IMR-90 (cell line): ENCODE measurements at regions not wholly inside any gene's neighbourhood (a gene's known extent, or its start where the extent isn't known, plus 50 kb on each side); places are given as distances from the start of the nearest gene placed in this dataset.

Experiments used
- BHLHE40 ChIP-seq: fragments of 150-350 bp; IDR thresholded peaks from 2 replicates; pipeline ENCODE4 v1.6.1; 2016; ENCODE audit warnings: mild to moderate bottlenecking, low read depth, low read length
- CHD1 ChIP-seq: IDR thresholded peaks from 2 replicates; pipeline ENCODE4 v1.6.1; 2012; ENCODE audit warnings: low read depth, low read length, improper control_type of control experiment
- FOS ChIP-seq: fragments of 150-350 bp; IDR thresholded peaks from 2 replicates; pipeline ENCODE4 v1.6.1; 2016; ENCODE audit warnings: low read depth, low read length
- NFE2L2 ChIP-seq: fragments of 150-350 bp; IDR thresholded peaks from 2 replicates; pipeline ENCODE4 v1.6.1; 2016; ENCODE audit warnings: low read depth, mild to moderate bottlenecking, low read length
- POLR2A ChIP-seq: IDR thresholded peaks from 2 replicates; pipeline ENCODE4 v1.6.1; 2012; ENCODE audit warnings: mild to moderate bottlenecking, low read depth, low read length
- RAD21 ChIP-seq: IDR thresholded peaks from 2 replicates; pipeline ENCODE4 v1.6.1; 2012; ENCODE audit warnings: low read length, improper control_type of control experiment
- RCOR1 ChIP-seq: IDR thresholded peaks from 2 replicates; pipeline ENCODE4 v1.6.1; 2012; ENCODE audit warnings: mild to moderate bottlenecking, low read length, improper control_type of control experiment; ENCODE audit not compliant: insufficient replicate concordance
- SMC3 ChIP-seq: fragments of 150-350 bp; IDR thresholded peaks from 2 replicates; pipeline ENCODE4 v1.6.1; 2016; ENCODE audit warnings: low read depth, mild to moderate bottlenecking, antibody characterized with exemption, low read length, moderate library complexity
- TF ChIP-seq, protein P1 (sequence below): conservative IDR thresholded peaks from 2 replicates; pipeline ENCODE4 v1.5.1; 2012; ENCODE audit warnings: mild to moderate bottlenecking, low read depth, low read length, improper control_type of control experiment

DNA sequence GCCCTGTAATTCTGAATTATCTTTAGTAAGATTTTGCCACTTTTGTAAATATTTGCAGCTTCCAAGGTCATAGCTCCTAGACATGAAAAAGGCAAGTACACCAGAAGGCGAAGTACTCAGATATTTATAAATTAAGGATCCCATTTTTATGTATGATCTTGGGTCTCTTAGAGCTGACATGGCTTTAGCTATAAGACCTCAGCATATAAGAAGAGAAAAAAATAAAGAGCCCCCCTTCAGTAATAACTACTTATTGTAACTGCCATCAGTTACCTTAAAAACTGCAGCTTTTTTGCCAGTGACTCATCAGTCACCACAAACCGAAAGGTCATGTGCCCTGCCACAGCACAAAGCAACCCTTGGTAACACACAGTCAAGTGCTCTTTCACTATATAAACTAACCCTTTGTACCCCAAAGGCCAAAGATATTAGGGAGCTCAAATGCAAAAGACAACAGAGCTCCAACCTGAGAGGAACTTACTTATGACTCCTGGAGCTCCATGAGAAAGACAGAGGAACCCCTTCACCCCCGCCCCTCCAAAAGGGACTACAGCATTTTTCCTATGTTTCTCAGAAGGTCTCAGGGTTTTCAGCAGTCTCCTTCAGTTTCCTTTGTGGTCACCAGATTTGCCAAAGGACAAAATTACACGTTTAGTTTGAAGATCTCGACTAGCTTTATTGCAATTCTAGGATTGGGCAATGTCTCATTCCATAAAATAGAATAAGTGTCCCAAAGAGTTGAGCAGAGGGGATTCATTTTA, 219.8 kb upstream of the DUSP10 start:
- no peak for TF ChIP-seq POLR2A
- TF ChIP-seq, protein P1, sequence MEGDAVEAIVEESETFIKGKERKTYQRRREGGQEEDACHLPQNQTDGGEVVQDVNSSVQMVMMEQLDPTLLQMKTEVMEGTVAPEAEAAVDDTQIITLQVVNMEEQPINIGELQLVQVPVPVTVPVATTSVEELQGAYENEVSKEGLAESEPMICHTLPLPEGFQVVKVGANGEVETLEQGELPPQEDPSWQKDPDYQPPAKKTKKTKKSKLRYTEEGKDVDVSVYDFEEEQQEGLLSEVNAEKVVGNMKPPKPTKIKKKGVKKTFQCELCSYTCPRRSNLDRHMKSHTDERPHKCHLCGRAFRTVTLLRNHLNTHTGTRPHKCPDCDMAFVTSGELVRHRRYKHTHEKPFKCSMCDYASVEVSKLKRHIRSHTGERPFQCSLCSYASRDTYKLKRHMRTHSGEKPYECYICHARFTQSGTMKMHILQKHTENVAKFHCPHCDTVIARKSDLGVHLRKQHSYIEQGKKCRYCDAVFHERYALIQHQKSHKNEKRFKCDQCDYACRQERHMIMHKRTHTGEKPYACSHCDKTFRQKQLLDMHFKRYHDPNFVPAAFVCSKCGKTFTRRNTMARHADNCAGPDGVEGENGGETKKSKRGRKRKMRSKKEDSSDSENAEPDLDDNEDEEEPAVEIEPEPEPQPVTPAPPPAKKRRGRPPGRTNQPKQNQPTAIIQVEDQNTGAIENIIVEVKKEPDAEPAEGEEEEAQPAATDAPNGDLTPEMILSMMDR = no peak
- TF ChIP-seq BHLHE40 = peak; percentile 47; the same call in 1 of the 2 replicates
- no peak for TF ChIP-seq RAD21
- no peak for TF ChIP-seq CHD1
- no peak for TF ChIP-seq RCOR1
- TF ChIP-seq FOS = peak; percentile 20; the same call in 1 of the 2 replicates
- no peak for TF ChIP-seq NFE2L2
- no peak for TF ChIP-seq SMC3
